NCI-H748 treated with DMSO at 0.1 percent for 48 hours (cell line): ENCODE measurements at regions not wholly inside any gene's neighbourhood (a gene's known extent, or its start where the extent isn't known, plus 50 kb on each side); places are given as distances from the start of the nearest gene placed in this dataset.
"Not testable (repeated sequence)": the region's sequence is repeated elsewhere in the genome, so short reads cannot be mapped to it uniquely, and the experiment has no call there.

Experiments
- DNase-seq: peaks from one replicate; lab custom pipeline; 2025; lab: John Stamatoyannopoulos, UW

GRCh38 chr10:31188792-31189406, 130.1 kb upstream of the ZEB1 start:
- DNase-seq, result no peak

DNA sequence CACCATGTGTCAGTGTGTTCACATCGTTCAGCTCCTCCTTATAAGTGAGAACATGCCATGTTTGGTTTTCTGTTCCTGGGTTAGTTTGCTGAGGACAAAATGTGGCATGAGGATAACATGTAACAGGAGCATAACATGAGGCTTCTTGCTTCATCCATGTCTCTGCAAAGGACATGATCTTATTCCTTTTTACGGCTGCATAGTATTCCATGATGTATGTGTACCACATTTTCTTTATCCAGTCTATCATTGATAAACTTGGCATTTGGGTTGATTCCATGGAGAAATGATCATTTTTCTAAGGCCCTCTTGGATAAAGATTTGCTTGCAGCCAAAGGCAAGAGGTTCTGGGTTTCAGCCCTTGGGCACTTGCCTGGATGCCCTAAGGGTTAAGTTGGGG, 128.5 kb upstream of the ZEB1 start:
- DNase-seq, result no peak

GRCh38 chr10:31192475-31192874, 126.5 kb upstream of the ZEB1 start:
- no peak for DNase-seq

GRCh38 chr10:31194986-31195385, 124.0 kb upstream of the ZEB1 start:
- DNase-seq, result no peak

GRCh38 chr10:31197886-31198285, 121.1 kb upstream of the ZEB1 start:
- DNase-seq, result no peak

- no peak for DNase-seq
Measured at GRCh38 chr10:31204090-31204489, 114.9 kb upstream of the ZEB1 start.

DNA sequence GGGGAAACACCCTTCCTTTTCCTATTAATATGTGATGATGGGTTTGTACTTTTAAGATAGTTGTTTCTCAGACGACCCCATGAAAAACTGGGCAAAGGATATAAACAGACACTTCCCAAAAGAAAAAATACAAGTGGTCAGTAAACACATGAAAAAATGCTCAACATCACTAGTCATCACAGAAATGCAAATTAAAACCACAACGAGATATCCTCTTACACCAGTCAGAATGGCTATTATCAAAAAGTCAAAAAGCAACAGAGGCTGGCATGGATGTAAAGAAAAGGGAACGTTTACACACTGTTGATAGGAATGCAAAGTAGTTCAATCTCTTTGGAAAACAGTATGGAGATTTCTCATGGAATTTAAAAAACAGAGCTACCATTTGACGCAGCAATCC, 111.4 kb upstream of the ZEB1 start:
- DNase-seq, result no peak

DNA sequence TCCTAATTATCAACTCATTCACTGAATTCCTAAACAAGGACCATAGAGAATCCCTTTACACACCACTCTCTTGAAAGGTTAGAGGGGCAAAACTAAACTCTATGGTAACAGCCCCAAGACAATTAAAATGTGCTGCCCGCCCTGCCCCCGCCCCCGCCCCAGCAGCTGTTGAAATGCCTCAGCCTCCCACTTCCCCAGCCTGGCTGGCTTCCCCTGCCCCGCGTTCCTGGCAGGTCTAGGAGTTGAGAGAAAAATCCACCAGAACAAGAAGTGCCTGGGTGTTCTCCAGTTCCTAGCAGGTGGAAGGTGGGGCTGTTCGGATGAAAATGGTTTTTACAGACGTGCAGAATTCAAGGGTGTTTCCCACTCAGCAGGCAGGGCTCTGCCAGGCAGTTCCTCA, 109.5 kb upstream of the ZEB1 start:
- no peak for DNase-seq

- DNase-seq, result no peak
Measured at GRCh38 chr10:31210190-31210589, 108.8 kb upstream of the ZEB1 start.

- DNase-seq, result no peak
Measured at GRCh38 chr10:31213959-31214358, 105.1 kb upstream of the ZEB1 start.

DNA sequence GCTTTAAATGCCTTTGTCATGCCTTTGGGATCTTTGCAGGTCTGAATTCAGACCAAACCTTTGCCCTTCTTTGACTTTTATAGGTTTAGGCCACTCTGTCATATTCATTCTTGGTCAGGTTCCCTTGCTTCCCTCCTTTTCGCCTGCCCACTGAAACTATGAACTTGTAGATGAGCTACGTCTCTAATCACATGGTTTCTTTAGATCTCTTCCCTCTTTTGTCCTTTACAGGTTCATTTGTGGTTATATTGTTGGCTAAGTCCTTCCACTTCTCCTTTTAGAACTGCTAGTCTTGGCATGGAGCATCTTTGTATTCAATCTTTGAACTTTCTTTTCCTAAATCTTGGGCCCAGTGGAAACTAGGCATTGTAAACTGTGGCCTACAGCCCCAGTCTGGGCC, 104.0 kb upstream of the ZEB1 start:
- DNase-seq, result no peak

GRCh38 chr10:31219306-31219705, 99.7 kb upstream of the ZEB1 start:
- no peak for DNase-seq

DNA sequence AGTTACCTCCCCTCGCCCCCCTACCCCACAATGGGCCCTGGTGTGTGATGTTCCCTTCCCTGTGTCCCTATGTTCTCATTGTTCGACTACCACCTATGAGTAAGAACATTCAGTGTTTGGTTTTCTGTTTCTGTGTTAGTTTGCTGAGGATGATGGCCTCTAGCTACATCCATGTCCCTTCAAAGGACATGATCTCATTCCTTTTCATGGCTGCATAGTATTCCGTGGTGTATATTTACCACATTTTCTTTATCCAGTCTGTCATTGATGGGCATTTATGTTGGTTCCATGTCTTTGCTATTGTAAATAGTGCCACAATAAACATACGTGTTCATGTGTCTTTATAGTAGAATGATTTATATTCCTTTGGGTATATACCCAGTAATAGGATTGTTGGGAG, 90.2 kb upstream of the ZEB1 start:
- not testable (repeated sequence) for DNase-seq

- no peak for DNase-seq
Measured at GRCh38 chr10:31239961-31240360, 79.1 kb upstream of the ZEB1 start.

DNA sequence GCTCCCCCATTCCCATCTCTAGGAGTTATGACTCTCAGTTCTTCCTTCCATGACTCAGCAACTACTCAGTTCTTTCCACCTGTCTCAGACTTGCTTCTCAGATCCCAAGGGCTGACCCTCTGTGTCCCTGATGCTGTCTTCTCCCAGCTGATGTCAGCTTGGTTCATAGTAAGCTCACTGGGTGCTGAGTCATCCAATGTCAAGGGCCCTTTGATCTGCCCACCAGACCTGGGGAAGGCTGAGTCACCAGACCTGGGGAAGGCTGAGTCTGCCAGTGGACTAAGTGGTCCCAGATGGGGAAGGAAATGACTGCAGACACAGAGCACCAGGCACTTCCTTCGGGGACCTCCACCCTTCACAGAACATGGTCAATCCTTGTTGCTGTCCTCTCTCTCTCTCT, 76.1 kb upstream of the ZEB1 start:
- DNase-seq, result no peak

DNA sequence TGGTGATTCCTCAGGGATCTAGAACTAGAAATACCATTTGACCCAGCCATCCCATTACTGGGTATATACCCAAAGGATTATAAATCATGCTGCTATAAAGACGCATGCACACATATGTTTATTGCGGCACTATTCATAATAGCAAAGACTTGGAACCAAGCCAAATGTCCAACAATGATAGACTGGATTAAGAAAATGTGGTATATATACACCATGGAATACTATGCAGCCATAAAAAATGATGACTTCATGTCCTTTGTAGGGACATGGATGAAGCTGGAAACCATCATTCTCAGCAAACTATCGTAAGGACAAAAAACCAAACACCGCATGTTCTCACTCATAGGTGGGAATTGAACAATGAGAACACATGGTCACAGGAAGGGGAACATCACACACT, 67.9 kb upstream of the ZEB1 start:
- not testable (repeated sequence) for DNase-seq

DNA sequence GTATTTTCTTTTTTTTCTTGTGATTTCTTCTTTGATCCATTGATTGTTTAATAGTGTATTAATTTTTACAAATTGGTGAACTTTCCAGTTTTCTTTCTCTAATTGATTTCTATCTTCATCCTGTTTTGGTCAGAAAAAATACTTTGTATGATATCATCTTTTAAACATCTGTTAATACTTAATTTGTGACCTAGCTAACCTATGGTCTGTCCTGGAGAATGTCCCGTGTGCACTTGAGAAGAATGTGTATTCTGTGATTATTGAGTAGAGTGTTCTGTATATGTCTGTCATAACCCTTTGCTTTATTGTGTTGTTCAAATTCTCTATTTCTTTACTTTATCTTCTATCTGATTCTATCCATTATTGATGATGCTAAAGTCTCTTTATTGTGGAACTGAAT, 65.8 kb upstream of the ZEB1 start:
- no peak for DNase-seq

GRCh38 chr10:31261511-31262311, 57.3 kb upstream of the ZEB1 start:
- no peak for DNase-seq

DNA sequence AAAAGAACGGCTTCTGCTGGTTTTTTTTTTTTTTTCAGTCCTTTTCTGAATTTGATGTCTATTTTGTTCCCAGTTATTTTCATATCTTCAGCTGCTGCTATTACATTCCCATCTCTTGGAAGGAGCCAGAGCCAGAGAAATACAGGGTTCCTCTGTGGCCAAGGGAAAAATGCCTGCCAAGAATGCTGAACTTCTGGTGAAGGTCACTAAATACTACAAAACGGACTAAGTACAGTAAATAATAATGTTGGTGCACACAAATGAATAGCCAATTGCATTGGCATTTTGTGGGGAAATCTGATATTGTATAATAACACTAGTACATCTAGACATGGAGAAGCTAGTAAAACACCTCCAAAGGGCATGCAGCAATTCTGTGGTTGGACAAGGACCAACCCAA, 56.3 kb upstream of the ZEB1 start:
- no peak for DNase-seq

GRCh38 chr10:31263903-31264302, 55.1 kb upstream of the ZEB1 start:
- DNase-seq, result no peak

DNA sequence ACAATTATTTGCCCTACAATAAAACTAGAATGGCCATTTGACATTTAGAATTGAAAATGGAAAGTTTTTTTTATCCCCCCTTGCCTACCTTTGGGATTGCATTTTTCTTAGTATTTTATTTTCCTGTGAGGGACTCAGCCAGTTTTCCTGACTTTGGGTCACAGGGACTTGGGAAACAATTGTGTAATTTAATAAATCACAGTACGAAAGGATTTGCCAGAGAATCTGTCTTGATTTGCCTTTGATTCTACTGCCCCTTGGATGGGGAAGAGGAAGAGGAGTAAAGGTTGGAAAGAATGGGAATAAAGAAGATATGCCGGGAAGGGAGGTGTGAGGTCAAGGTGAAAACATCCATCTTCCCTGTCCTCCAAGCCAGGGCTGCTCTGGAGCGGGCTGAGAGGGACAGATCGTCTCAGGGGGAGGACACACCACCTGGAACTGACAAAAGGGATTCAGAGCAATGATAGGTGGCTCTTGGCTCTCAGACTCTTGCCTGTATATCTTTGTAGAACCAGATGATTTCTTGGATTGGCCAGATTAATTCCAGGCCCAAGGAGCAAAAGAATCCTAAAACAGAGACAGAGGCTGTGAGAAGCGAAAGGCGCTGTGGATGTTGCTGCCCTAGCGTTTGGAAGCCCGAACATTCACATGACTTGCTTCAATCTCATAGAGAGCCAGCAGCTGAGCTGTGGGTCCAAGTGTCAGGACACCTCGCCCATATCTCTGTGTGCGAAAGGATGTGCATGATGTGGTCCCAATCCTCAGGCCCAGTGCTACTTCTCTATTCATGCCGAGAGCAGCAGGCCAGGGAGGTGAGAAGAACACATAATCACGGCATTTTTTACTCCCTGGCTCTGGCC, 50.3 kb upstream of the ZEB1 start:
- DNase-seq, result no peak
